Adrenal gland (tissue), 9 donors: ENCODE measurements at regions not wholly inside any gene's neighbourhood (a gene's known extent, or its start where the extent isn't known, plus 50 kb on each side); places are given as distances from the start of the nearest gene placed in this dataset.

ENCODE experiments used
- DNase-seq, 7 donors: peaks; one replicate each; pipeline ENCODE4 v3.0.0-alpha.2; 2019 to 2020
- H3K27ac ChIP-seq, 5 donors: fragments of 200-600 bp; sonication (generic) in 4 of 5; 1 replicate in 3 of 5; 2 replicates in 2 of 5; pipeline versions ENCODE4 v1.5.1 to v1.8.0; 2016 to 2020; ENCODE audit warnings: mild to moderate bottlenecking in 1 of 5
- H3K27me3 ChIP-seq: fragments of 200-600 bp; 2 replicates; pipeline ENCODE4 v1.8.0; 2021
- H3K36me3 ChIP-seq, 2 donors: fragments of 200-600 bp; replicated peaks in 1 of 2; 1 replicate in 1 of 2; 2 replicates in 1 of 2; pipeline versions ENCODE4 v1.5.1 to v1.8.0; 2018 to 2022
- H3K4me1 ChIP-seq, 2 donors: fragments of 200-600 bp; replicated peaks in 1 of 2; 1 replicate in 1 of 2; 2 replicates in 1 of 2; pipeline versions ENCODE4 v1.5.1 to v1.8.0; 2018 to 2021
- H3K4me3 ChIP-seq, 4 donors: fragments of 200-600 bp; sonication (generic) in 3 of 4; one replicate each; pipeline ENCODE4 v1.5.1; 2016 to 2018
- H3K9me3 ChIP-seq, 3 donors: fragments of 200-600 bp; sonication (generic) in 1 of 3; replicated peaks in 1 of 3; 1 replicate in 2 of 3; 2 replicates in 1 of 3; pipeline versions ENCODE4 v1.5.1 to v1.8.0; 2016 to 2021
- POLR2A ChIP-seq, 2 donors: fragments of 450-650 bp; IDR thresholded peaks; one replicate each; pipeline ENCODE4 v1.6.1; 2017; ENCODE audit warnings: antibody characterized with exemption in 2 of 2, mild to moderate bottlenecking in 2 of 2, moderate library complexity in 1 of 2
- WGBS, 4 donors: extraction: QIAGEN DNeasy Blood & Tissue Kit in 2 of 4; methylation state at CpG; one replicate each; pipeline versions ENCODE4 v1.1.5 to v1.1.7; 2013 to 2017; 5-methylcytosine and 5-hydroxymethylcytosine counted together
- intact Hi-C, 2 donors: fragments of 100-400 bp; cut with DNase I; formaldehyde crosslinking; loops; one replicate each; pipeline versions ENCODE4 v1.14.1 to v1.15.0; 2022 to 2023
- TF ChIP-seq, protein P1 (sequence below), 6 experiments: fragments of 450-650 bp in 4 of 6; fragments of 200-600 bp in 2 of 6; sonication (generic) in 1 of 6; IDR thresholded peaks; 1 replicate in 5 of 6; 2 replicates in 1 of 6; pipeline versions ENCODE4 v1.5.1 to v1.8.0; 2016 to 2021; ENCODE audit warnings: antibody characterized with exemption in 6 of 6, mild to moderate bottlenecking in 2 of 6, moderate library complexity in 1 of 6
- donor health status: healthy with polysubstance abuse.
- donor health status: Bipolar disorder and iron deficiency.
- donor health status: DM: yes; HTN: yes; CAD: no.
- donor health status: DM: no; HTN: no; CAD: no.
- donor health status: DM: no; HTN: no; CAD: no.

DNA sequence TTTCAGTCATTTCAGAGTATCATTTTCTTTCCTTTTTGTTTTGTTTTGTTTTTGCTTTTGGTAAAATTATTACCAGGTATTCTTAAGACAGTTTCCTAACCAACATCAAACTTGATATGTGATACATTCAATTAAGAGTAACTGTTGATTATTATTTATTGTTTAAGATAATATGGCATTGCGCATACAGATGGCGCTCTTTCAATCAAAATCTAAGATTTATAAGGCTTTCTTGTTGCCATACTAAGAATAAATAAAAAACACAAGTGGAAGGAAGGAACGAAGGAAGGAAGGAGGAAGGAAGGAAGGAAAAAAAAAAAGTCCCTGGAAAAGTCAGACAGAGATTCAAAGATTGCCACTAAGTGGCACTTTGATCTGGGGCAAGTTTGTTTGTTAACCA is 1308.7 kb upstream of the FAM98A start:
- no peak overlapping the region for H3K4me3 ChIP-seq
- H3K27me3 ChIP-seq = no peaks in the 10 kb centered on the region
- no peak overlapping the region for H3K27ac ChIP-seq
- WGBS, 4 donors = 79 to 85% (median 80%) methylated on average over 3 of the region's 3 CpGs
- TF ChIP-seq POLR2A (IDR thresholded peaks at IDR 0.05) = no peak
- TF ChIP-seq, protein P1, sequence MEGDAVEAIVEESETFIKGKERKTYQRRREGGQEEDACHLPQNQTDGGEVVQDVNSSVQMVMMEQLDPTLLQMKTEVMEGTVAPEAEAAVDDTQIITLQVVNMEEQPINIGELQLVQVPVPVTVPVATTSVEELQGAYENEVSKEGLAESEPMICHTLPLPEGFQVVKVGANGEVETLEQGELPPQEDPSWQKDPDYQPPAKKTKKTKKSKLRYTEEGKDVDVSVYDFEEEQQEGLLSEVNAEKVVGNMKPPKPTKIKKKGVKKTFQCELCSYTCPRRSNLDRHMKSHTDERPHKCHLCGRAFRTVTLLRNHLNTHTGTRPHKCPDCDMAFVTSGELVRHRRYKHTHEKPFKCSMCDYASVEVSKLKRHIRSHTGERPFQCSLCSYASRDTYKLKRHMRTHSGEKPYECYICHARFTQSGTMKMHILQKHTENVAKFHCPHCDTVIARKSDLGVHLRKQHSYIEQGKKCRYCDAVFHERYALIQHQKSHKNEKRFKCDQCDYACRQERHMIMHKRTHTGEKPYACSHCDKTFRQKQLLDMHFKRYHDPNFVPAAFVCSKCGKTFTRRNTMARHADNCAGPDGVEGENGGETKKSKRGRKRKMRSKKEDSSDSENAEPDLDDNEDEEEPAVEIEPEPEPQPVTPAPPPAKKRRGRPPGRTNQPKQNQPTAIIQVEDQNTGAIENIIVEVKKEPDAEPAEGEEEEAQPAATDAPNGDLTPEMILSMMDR (IDR thresholded peaks at IDR 0.05) = no peak
- H3K4me1 ChIP-seq = no peaks in the 10 kb centered on the region
- no peak for DNase-seq
- H3K9me3 ChIP-seq = no peaks in the 10 kb centered on the region
- no peaks in the 10 kb centered on the region for H3K36me3 ChIP-seq
- intact Hi-C loops = no loop called here

DNA sequence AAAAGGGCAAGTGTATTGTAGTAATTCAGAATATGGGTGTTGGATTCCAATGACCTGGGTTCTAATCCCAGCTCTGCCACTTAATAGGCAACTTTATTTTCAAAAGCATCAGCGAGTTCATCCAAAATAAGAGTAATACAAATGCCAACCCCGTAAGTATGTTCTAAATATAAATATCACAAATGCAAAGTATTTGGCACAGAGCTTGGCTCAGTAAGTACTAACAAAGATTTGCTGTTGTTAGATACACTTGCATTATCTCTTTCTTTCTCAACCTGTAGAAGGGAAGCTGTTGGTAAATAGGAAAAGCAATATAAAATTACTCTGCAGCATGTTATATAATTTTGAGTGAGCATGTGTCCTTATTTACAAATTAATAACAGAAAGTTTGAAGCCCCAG is 1302.6 kb upstream of the FAM98A start:
- DNase-seq = no peak
- H3K4me1 ChIP-seq = no peaks in the 10 kb centered on the region
- no peaks in the 10 kb centered on the region for H3K27me3 ChIP-seq
- intact Hi-C loops = no loop called here
- whole genome bisulfite sequencing, 4 donors = 75 to 83% (median 80%) methylated on average over 2 of the region's 2 CpGs
- H3K27ac ChIP-seq = no peak overlapping the region
- TF ChIP-seq POLR2A (IDR thresholded peaks at IDR 0.05) = no peak
- TF ChIP-seq, protein P1 (IDR thresholded peaks at IDR 0.05) = no peak
- H3K4me3 ChIP-seq = no peak overlapping the region
- H3K9me3 ChIP-seq = no peaks in the 10 kb centered on the region
- H3K36me3 ChIP-seq = no peaks in the 10 kb centered on the region

DNA sequence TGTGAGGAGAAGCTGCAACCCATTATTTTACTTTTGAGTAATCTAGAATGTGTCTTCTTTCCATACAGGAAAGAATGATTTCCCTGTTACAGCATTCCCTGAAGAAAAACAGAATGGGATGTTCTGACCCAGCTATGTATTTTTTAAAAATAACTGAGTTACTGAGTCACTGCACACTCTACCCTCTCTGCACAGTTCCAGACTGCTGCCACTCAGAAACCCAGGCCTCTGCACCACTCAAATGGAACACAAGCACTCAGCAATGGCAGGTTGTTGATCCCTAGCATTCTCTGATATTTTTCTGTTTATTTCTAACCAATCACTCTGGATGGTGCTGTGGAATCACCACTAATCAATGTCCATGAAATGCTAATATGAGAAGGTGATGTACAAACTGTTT is 1300.0 kb upstream of the FAM98A start:
- H3K27me3 ChIP-seq = no peaks in the 10 kb centered on the region
- no peak for DNase-seq
- intact Hi-C loops = no loop called here
- H3K9me3 ChIP-seq = no peaks in the 10 kb centered on the region
- TF ChIP-seq POLR2A (IDR thresholded peaks at IDR 0.05) = no peak
- TF ChIP-seq, protein P1 (IDR thresholded peaks at IDR 0.05) = no peak
- H3K27ac ChIP-seq = no peak overlapping the region
- H3K4me1 ChIP-seq = no peaks in the 10 kb centered on the region
- H3K4me3 ChIP-seq = no peak overlapping the region
- no peaks in the 10 kb centered on the region for H3K36me3 ChIP-seq

DNA sequence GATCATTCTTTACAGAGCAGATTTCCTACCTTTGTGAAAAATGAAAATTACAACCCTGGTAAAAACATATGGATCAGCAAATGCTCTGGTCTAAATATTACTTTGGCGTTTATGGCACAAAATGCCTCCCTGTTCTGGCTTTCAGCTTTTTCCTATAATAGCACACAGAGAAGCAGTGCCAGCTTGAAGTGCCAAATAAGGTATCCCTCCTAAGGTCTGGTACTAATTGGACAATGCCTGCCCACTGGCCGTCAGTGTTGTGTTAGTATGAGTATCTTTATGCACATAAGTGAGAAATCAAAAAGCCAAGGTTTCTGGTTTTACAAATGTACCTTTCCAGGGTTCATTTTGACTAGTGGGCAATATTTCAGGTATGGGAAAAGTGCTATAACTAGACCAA is 1293.7 kb upstream of the FAM98A start:
- no peaks in the 10 kb centered on the region for H3K9me3 ChIP-seq
- no peak overlapping the region for H3K27ac ChIP-seq
- TF ChIP-seq, protein P1 (IDR thresholded peaks at IDR 0.05) = no peak
- no peak for TF ChIP-seq POLR2A (IDR thresholded peaks at IDR 0.05)
- no peaks in the 10 kb centered on the region for H3K4me1 ChIP-seq
- no peak for DNase-seq
- no peaks in the 10 kb centered on the region for H3K27me3 ChIP-seq
- H3K36me3 ChIP-seq = no peaks in the 10 kb centered on the region
- H3K4me3 ChIP-seq = no peak overlapping the region
- 55 to 78% (median 61%) methylated on average over 2 of the region's 2 CpGs for WGBS, 4 donors
- intact Hi-C loops = no loop called here
